NCI-H748 treated with DMSO at 0.1 percent for 48 hours (cell line): ENCODE measurements at regions not wholly inside any gene's neighbourhood (a gene's known extent, or its start where the extent isn't known, plus 50 kb on each side); places are given as distances from the start of the nearest gene placed in this dataset.

ENCODE experiments used
- DNase-seq: peaks from one replicate; lab custom pipeline; 2025; lab: John Stamatoyannopoulos, UW

- peak; percentile 13 for DNase-seq
Measured at GRCh38 chr4:165667969-165668368, 205.1 kb upstream of the TLL1 start.

GRCh38 chr4:165668694-165669093, 204.3 kb upstream of the TLL1 start:
- no peak for DNase-seq

DNA sequence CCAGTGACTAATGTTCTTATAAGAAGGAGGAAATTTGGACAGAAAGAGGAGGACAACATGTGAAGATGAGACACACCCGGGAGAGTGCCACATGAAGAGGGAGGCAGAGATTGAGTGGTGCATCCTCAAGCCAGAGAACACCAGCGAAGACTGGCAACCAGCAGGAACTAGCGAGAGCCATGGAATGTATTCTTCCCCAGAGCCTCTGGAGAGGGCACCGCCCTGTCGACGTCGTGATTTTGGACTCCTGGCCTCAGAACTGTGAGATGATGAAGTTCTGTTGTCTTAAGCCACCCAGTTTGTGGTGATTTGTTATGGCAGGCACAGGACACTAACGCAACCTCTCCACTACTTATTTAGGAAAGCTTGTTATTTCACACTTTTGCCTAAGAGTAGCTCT, 196.0 kb upstream of the TLL1 start:
- DNase-seq = no peak

DNA sequence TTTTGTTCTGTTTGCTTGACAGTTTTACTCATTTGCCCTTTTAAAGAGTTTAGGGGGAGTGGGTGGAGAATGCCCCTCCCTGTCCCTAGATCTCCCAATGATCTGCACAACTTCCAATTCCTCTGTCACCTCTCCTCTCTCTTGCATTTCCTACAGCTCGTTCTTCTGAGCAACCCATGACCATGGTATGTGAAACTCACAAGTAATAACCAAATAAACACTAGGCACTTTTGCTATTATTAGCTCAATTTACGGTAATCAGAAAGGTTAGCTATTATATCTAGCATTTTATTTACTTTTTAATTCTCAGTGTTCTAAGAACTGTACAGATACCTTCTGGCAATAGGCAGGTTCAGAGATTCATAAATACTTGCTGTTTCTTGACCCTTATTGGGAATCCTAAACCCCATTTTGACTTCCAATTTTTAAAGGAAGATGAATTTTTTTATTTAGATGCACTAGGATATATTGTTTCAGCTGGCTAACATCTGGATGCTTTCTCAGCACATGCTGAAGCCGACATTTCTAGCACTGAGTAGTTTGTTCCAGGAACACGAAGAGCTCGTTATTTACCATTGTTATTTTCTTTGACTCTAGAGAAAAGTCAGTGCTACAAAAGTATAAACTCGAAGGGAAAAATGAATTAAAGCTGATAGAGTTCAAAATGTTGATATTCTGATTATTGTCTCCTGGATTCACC, 194.7 kb upstream of the TLL1 start:
- DNase-seq = no peak

DNA sequence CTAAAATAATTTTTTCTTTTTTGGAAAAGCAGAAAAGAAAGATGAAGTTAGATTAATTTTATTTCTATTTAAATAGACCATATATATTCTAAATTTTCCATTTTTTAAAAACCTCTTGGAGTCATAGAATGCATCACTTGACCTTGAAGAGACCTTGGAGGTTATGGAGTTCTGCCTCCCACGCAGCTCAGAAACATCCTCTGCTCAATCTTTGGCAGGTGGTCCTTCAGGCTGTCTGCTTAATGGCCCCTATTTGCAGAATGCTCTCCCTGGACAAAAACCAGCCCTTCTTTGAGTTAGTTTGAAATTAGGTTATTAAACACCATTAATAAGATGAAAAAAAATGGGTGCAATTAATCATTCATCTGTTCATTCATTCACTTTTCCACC, 194.1 kb upstream of the TLL1 start:
- no peak for DNase-seq

GRCh38 chr4:165680821-165681220, 192.2 kb upstream of the TLL1 start:
- no peak for DNase-seq

- no peak for DNase-seq
Measured at GRCh38 chr4:165682611-165683010, 190.4 kb upstream of the TLL1 start.

- no peak for DNase-seq
Measured at GRCh38 chr4:165684177-165684805, 188.7 kb upstream of the TLL1 start.

DNA sequence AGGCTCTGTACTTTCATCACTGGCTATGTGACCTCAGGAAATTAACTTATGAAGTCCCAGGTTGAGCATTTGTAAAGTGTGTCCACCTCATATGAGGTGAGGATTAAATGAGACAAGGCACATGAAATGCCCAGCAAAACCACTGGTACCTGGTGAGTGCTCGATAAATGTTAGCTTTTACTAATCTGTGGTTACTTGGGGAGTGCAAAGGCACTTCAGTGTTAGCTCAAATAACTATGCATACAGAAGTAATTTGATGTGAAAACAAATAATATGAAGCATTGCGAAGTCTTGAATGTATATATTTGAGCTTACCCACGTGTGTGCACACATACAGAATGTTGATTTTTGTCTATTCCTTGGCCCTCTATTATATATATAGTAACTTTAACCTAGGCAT, 186.3 kb upstream of the TLL1 start:
- no peak for DNase-seq

- no peak for DNase-seq
Measured at GRCh38 chr4:165689159-165689558, 183.9 kb upstream of the TLL1 start.

- DNase-seq = no peak
Measured at GRCh38 chr4:165692082-165692481, 181.0 kb upstream of the TLL1 start.

DNA sequence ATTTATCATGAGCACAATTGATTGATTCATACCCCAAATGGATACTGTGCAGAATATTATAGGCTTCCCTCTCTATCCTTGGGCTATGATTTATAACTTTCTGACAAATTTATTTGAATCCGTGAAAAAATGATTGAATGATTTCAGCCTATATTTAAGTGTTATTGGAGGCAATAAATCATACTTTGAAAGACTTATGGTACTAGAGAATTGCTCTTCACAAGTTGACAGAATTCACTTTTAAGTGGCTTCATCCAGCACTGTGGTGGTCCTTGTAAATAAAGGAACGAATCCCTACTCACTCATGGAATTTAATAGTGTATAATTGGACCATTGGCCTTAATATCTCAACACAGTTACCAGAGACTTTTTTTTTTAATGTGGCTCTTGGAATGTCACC, 174.8 kb upstream of the TLL1 start:
- no peak for DNase-seq

DNA sequence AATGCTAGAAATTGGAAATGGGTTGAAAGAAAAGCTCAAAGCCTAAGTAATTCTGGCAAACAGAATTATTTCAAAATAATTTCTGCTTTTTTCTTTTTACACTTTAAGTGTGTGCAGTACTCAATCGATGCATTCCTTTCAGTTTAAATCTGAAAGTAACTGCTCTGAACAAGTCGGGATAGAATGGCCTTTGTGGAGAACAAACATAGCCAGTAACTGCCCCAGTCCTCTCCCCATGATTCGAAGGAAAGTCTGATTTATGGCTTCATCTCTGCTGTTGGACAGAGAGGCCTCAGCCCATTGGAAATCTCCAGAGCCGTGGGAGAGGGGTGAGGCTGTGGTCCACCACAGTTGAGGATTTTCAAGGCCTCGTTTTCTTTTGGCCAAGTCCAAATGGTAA, 174.0 kb upstream of the TLL1 start:
- no peak for DNase-seq

DNA sequence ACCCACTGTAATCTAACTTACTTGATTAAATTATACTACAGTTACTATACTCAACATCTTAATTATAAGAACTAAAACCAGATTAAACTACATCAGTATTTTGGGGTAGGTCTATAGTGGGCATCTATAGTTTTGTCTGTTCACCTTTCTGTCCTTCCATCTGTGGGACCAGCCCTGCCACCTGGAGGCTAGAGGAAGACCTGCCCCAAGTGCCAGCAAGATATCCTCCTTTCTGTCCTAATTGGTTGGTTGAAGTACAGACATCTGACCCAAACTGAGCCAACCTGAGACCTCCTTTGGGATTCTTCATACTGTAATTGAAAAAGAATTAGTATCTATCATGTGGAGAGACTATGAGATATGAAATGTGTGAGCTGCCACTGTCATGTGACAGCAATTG, 172.2 kb upstream of the TLL1 start:
- no peak for DNase-seq

- no peak for DNase-seq
Measured at GRCh38 chr4:165707128-165707527, 165.9 kb upstream of the TLL1 start.

DNA sequence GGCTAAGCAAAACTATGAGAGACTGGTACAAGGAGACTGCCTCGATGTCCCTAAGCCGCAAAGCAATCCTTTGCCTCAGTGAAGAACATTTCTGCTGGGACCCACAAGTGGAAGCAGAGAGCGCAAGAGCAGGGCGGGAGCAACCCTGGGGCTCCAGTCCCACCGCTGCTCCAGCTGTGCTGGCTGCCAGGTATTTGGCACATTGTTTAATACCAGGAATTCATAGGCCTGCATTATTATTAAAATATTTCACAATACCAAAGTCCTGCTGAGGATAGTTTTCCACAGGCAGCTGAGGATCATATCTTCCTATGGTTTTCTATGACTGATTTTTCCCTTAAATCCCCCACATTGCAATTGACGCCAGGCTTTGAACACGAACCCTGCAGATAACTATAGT, 163.5 kb upstream of the TLL1 start:
- DNase-seq = no peak

GRCh38 chr4:165709973-165710526, 163.0 kb upstream of the TLL1 start:
- DNase-seq = no peak

GRCh38 chr4:165711436-165711835, 161.6 kb upstream of the TLL1 start:
- no peak for DNase-seq

- DNase-seq = no peak
Measured at GRCh38 chr4:165711912-165712311, 161.1 kb upstream of the TLL1 start.

GRCh38 chr4:165714650-165715049, 158.4 kb upstream of the TLL1 start:
- no peak for DNase-seq

- DNase-seq = no peak
Measured at GRCh38 chr4:165715211-165715610, 157.8 kb upstream of the TLL1 start.

DNA sequence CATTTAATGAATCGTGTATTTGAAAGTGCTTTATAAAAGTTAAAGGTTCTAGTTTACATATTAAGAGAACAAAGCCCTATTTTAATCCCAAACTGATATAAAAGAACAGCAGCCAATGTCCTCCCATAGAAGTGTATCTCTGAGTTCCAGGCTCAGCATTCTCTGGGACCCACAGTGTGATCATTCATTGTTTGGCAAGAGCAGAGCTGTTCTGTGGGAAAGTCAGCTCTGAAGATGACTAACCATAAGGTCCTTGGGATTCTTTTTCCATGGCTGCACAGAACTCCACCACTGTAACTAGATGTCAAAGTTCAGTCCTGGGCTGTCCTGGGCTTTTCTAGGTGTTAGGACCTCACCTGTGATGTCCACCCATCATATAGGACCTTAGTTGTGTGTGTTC, 157.0 kb upstream of the TLL1 start:
- DNase-seq = no peak

- peak; percentile 13 for DNase-seq
Measured at GRCh38 chr4:165716472-165716871, 156.6 kb upstream of the TLL1 start.

GRCh38 chr4:165718660-165719059, 154.4 kb upstream of the TLL1 start:
- DNase-seq = no peak
